ENCODE measurements at regions not wholly inside any gene's neighbourhood (a gene's known extent, or its start where the extent isn't known, plus 50 kb on each side); places are given as distances from the start of the nearest gene placed in this dataset.

DNA sequence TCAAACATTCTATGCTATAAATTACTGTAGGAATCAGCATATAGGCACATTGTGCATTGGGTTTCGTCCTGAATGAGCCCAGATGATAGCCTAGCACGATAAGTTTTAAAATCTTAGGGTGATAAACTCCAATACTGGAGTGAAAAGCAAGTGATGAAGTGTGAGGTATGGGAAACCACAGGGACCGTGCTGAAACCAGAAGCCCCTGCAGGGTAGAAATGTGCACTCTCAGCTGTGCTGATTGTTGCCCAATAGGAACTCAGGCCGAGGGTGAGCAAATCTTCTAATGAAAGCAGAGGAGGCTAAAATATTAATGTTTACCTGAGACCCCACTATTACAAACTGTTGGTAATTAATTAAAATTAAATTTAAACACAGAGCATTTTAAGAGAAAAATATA lies 1486.6 kb downstream of the AACS start:
- TF ChIP-seq YY1 (IDR thresholded peaks at IDR 0.05; ENCODE audit: low read depth): no peak
- no peak for TF ChIP-seq TCF12 (IDR thresholded peaks at IDR 0.05; ENCODE audit: low read depth)
- TF ChIP-seq FOXM1 (IDR thresholded peaks at IDR 0.05; ENCODE audit: borderline replicate concordance, low read depth): no peak
- TF ChIP-seq RAD21 (IDR thresholded peaks at IDR 0.05; ENCODE audit: low read depth): no peak
- TF ChIP-seq CREB1 (IDR thresholded peaks at IDR 0.05; ENCODE audit: low read depth): no peak
- no peak for TF ChIP-seq MAX (IDR thresholded peaks at IDR 0.05)
- no peak for TF ChIP-seq EGR1 (IDR thresholded peaks at IDR 0.05)
- TF ChIP-seq CEBPB (IDR thresholded peaks at IDR 0.05): no peak
- no peak for TF ChIP-seq USF1 (IDR thresholded peaks at IDR 0.05)
- TF ChIP-seq EP300 (IDR thresholded peaks at IDR 0.05; ENCODE audit: borderline replicate concordance): no peak
- TF ChIP-seq ZBTB7A (IDR thresholded peaks at IDR 0.05; ENCODE audit: low read depth): no peak
- TF ChIP-seq TAF1 (IDR thresholded peaks at IDR 0.05; ENCODE audit: low read depth): no peak

- TF ChIP-seq CREB1 (IDR thresholded peaks at IDR 0.05; ENCODE audit: low read depth) (no peak), RAD21 (IDR thresholded peaks at IDR 0.05; ENCODE audit: low read depth) (no peak), FOXM1 (IDR thresholded peaks at IDR 0.05; ENCODE audit: borderline replicate concordance, low read depth) (no peak), USF1 (IDR thresholded peaks at IDR 0.05) (no peak), TEAD4 (IDR thresholded peaks at IDR 0.05) (no peak)
These were observed 1489.4 kb downstream of the AACS start for GRCh38 chr12:126554625-126555024.

- TF ChIP-seq MAX (IDR thresholded peaks at IDR 0.05) (no peak), ZBTB7A (IDR thresholded peaks at IDR 0.05; ENCODE audit: low read depth) (no peak)
These were observed 1492.4 kb downstream of the AACS start for GRCh38 chr12:126557659-126558058.

GRCh38 chr12:126558219-126558618 lies 1493.0 kb downstream of the AACS start:
- TF ChIP-seq, protein P1, sequence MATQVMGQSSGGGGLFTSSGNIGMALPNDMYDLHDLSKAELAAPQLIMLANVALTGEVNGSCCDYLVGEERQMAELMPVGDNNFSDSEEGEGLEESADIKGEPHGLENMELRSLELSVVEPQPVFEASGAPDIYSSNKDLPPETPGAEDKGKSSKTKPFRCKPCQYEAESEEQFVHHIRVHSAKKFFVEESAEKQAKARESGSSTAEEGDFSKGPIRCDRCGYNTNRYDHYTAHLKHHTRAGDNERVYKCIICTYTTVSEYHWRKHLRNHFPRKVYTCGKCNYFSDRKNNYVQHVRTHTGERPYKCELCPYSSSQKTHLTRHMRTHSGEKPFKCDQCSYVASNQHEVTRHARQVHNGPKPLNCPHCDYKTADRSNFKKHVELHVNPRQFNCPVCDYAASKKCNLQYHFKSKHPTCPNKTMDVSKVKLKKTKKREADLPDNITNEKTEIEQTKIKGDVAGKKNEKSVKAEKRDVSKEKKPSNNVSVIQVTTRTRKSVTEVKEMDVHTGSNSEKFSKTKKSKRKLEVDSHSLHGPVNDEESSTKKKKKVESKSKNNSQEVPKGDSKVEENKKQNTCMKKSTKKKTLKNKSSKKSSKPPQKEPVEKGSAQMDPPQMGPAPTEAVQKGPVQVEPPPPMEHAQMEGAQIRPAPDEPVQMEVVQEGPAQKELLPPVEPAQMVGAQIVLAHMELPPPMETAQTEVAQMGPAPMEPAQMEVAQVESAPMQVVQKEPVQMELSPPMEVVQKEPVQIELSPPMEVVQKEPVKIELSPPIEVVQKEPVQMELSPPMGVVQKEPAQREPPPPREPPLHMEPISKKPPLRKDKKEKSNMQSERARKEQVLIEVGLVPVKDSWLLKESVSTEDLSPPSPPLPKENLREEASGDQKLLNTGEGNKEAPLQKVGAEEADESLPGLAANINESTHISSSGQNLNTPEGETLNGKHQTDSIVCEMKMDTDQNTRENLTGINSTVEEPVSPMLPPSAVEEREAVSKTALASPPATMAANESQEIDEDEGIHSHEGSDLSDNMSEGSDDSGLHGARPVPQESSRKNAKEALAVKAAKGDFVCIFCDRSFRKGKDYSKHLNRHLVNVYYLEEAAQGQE (IDR thresholded peaks at IDR 0.05; ENCODE audit: low read depth): no peak
- TF ChIP-seq FOXM1 (IDR thresholded peaks at IDR 0.05; ENCODE audit: borderline replicate concordance, low read depth): no peak

DNA sequence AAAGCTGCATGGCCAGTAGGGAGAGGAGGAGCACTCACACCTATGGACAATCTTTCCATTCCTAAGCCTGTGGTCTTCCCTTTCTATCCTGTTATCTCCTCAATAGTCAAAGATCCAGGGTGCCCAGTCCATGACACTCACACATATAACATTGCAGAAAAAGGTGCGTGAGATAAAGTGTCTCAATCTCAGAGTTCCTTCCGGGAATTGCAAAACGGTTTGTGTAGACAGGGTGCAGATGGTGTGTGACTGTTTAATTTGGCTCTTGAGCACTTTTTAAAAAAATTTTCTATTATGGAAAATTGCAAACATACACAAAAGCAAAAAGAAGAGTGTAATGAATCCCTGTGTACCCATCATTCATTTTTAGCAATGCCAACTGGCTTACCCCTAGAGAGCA lies 1493.6 kb downstream of the AACS start:
- TF ChIP-seq EGR1 (IDR thresholded peaks at IDR 0.05) (no peak), FOXM1 (IDR thresholded peaks at IDR 0.05; ENCODE audit: borderline replicate concordance, low read depth) (no peak), RAD21 (IDR thresholded peaks at IDR 0.05; ENCODE audit: low read depth) (no peak), TAF1 (IDR thresholded peaks at IDR 0.05; ENCODE audit: low read depth) (no peak), TCF12 (IDR thresholded peaks at IDR 0.05; ENCODE audit: low read depth) (no peak), ZBTB7A (IDR thresholded peaks at IDR 0.05; ENCODE audit: low read depth) (no peak), CEBPB (IDR thresholded peaks at IDR 0.05) (no peak), NFIC (IDR thresholded peaks at IDR 0.05) (no peak), MAX (IDR thresholded peaks at IDR 0.05) (no peak), YY1 (IDR thresholded peaks at IDR 0.05; ENCODE audit: low read depth) (no peak), EP300 (IDR thresholded peaks at IDR 0.05; ENCODE audit: borderline replicate concordance) (no peak), TEAD4 (IDR thresholded peaks at IDR 0.05) (no peak), USF1 (IDR thresholded peaks at IDR 0.05) (no peak), CREB1 (IDR thresholded peaks at IDR 0.05; ENCODE audit: low read depth) (no peak)
- TF ChIP-seq, protein P1 (IDR thresholded peaks at IDR 0.05; ENCODE audit: low read depth): no peak

- no peak for TF ChIP-seq USF1 (IDR thresholded peaks at IDR 0.05)
- no peak for TF ChIP-seq EGR1 (IDR thresholded peaks at IDR 0.05)
- no peak for TF ChIP-seq CREB1 (IDR thresholded peaks at IDR 0.05; ENCODE audit: low read depth)
- TF ChIP-seq RAD21 (IDR thresholded peaks at IDR 0.05; ENCODE audit: low read depth): no peak
- no peak for TF ChIP-seq FOXM1 (IDR thresholded peaks at IDR 0.05; ENCODE audit: borderline replicate concordance, low read depth)
- TF ChIP-seq, protein P1 (IDR thresholded peaks at IDR 0.05; ENCODE audit: low read depth): no peak
- no peak for TF ChIP-seq YY1 (IDR thresholded peaks at IDR 0.05; ENCODE audit: low read depth)
- no peak for TF ChIP-seq TCF12 (IDR thresholded peaks at IDR 0.05; ENCODE audit: low read depth)
- TF ChIP-seq TAF1 (IDR thresholded peaks at IDR 0.05; ENCODE audit: low read depth): no peak
- TF ChIP-seq EP300 (IDR thresholded peaks at IDR 0.05; ENCODE audit: borderline replicate concordance): no peak
- no peak for TF ChIP-seq MAX (IDR thresholded peaks at IDR 0.05)
- TF ChIP-seq TEAD4 (IDR thresholded peaks at IDR 0.05): no peak
- no peak for TF ChIP-seq ZBTB7A (IDR thresholded peaks at IDR 0.05; ENCODE audit: low read depth)
These were observed 1501.8 kb downstream of the AACS start for GRCh38 chr12:126567016-126567415.
